GM18873 (cell line): ENCODE measurements at regions not wholly inside any gene's neighbourhood (a gene's known extent, or its start where the extent isn't known, plus 50 kb on each side); places are given as distances from the start of the nearest gene placed in this dataset.

ENCODE experiments used
- ATAC-seq: cut with Tn5 transposase; IDR thresholded peaks from one replicate; pipeline ENCODE4 v1.9.1; 2021; ENCODE audit warnings: mild to moderate bottlenecking, moderate library complexity, moderate number of reproducible peaks; ENCODE audit not compliant: unreplicated experiment, low FRiP score

DNA sequence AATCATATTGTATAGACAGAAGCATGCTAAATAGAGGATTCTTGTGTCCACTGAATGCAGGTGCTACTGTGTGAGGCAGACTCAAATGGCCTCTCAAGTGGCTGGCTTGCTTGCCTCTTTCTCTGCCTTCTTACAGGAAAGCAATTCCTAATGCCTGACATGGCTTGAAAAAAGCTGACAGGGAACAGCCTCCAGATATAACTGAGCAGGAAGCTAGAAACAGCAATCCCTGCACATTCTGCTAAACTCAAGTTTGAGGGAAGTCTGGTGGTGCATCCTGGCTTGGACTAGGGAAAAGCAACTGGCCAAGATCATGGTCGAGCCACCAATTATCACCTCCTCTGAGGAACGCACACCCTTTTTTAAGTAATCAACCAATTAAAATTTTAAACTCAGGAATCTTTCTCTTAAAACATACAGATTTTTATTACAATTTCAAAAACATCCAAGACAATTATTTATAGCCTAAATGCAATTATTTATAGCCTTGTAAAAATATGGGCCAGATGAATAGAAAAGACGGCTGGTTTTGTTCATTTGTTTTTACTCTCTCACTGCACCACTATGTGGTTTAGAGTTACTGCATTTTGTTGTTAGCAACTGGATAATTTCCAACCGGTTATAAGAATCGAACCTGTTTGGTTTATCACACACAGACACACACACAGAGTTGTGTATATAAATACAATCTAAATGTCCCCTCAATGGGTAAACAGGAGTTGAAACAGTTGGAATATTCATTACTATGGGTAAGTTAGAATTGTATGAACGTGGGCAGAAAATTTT lies 290.9 kb upstream of the ANKRD55 start:
- ATAC-seq: no peak

DNA sequence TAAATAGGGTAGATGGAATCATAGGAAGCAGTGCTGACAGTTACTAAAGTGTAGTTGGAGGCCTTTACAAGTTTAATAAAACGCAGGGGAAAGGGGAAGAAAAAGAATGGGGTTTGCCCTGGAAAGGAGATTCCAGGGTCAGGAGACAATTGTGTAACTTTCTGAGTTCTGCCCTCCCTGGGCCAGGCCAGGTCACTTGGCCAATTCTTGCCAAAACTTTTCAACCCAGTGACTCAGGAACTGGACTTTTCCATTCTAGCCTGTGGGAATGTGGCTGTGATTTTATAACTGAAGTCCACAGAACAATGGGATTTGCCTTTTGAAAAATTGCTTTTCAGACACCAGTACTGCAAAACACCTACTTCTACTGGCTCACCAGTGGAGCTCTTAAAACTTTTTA lies 289.8 kb upstream of the ANKRD55 start:
- no peak for ATAC-seq

DNA sequence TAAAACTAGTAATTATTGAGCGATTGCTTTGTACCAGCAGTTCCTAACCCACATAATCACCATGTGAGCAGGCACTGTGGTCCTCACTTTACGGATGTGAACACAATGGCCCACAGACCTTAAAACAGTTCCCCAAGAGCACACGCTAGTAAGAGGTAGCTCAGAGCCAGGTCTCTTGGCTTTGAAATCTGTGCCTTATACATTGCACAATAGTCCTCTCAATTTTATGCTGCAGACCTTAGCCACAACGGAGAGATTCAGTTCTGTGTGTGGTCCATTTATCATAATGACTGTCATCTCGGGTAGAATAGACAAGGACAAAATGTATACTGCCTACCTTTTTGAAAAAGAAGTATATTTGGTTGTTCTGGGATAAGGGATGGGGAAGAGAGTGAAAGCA lies 289.0 kb upstream of the ANKRD55 start:
- ATAC-seq: no peak

DNA sequence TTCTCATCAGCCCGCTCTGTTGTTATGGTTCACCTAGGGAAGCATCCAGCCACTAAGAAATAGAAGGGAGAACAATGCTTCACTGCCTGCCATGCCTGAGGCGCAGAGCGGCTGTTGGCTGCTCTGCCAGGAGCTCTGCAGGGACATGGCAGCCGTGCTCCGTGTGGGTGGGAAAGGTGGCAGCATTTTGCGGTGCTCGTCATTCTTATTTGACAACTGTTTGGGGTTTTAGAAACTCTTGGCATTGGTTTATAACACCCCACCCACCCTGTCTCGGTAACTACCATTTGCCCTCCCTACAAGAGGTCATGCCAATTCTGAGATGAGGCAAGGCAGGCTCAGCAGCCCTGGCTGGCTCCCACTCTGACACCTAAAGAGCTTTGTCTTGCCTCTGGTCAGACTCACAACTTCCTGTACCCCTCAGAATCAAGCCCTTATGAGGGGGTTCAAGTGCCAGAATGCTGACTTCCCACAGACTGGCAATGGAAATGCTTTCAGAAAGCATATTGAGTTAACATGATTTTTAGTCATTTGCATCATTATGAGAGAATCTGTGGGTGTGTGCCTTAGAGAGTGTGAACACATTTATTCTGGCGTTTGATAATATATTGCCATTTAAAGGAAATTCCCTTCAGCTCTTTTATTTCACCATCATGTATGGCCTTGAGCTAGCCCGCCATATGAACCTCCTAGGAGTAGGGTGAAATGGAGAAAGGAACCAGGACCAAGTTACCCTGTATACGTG lies 288.0 kb upstream of the ANKRD55 start:
- no peak for ATAC-seq

DNA sequence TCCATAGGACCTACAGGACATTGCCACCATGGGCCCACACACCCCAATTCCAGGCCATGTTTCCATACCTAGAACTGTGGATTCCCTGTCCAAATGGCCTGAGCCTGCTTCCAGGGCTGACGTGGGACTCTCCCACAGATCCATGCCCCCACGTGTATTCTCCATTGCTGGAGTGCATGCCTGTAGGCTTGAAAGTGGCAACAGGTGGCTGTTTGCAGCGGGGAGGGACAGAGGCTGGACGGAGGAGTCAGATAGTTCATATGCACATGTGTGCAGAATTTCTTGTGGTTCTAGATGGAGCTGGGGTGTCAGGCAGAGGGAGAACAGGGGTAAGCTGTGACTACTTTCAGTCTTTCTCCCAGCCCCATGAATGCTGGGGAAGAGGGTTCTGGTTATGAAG lies 285.7 kb upstream of the ANKRD55 start:
- ATAC-seq: no peak

DNA sequence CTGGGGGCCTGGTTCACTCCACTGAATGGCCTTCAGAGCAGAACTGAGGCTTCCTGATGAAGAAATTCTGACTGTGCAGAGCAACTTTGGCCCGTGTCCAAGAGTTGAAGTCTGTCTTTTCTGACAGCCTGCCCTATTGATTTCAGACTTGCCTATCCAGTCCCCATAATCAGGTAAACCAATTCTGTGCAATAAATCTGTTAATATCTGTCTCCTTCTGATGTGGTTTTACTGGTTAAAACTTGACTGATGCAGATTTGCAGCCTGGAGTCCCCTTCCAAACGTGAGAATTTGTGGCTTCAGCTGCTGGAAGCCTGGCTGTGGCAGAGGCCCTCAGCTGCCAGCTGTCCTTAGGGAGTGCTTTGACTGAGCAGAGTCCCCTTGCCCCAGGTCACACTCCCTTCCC lies 283.9 kb upstream of the ANKRD55 start:
- no peak for ATAC-seq

DNA sequence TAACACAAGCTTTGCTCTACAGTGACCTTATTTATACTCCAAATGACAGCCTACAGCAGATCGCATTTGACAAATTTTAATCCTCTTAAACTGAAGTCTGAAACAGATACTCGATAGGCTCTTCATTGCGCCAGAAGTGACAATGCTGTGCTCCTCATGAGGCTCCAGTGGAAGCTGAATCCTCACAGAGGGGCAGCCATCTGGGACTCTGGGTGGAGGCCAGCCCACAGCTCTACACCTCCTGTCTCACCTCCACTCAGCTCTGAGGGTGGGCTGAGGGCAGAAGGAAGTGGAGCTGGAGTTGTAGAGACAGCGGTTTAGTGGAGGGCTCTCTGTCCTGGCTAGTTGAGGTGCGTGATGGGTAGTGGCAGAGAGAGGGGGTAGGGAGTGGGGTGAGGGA lies 283.3 kb upstream of the ANKRD55 start:
- ATAC-seq: no peak

DNA sequence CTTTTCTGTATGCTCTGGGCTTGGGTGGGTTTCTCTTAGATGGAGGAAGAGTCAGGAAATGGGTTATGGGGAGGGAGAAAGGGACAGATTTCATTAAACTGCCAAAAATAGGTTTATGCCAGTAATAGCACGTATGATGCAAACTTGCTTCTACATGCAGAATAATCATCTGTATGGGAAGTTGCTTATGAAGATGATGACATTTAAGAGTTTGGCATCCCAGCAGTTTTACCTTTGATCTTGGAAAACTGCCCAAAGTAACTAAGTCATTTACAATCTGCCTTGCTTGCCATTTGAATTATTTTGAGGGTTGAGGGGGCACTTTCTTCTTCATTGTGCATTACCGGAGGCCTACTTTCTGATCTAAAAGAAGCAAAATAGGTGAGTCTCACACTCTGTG lies 282.9 kb upstream of the ANKRD55 start:
- no peak for ATAC-seq

DNA sequence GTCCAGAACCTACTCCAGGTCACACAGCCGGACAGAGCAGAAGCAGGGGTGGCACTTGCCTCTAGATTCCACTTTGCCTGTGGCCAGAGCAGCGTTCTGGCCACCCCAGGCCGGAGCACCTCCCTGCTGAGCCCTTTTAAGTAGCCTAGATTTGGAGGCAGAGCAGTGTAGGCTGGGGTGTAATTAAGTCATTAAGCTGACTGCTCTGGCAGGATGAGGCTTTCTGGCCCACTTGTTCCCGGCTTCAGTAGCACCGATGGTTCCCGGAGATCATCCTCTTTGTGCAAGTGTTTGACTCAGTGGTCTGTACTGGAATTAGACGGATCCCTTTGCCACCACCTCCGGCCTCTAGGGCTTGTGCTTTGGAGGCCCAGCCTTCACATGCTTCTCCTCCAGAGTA lies 281.9 kb upstream of the ANKRD55 start:
- no peak for ATAC-seq

DNA sequence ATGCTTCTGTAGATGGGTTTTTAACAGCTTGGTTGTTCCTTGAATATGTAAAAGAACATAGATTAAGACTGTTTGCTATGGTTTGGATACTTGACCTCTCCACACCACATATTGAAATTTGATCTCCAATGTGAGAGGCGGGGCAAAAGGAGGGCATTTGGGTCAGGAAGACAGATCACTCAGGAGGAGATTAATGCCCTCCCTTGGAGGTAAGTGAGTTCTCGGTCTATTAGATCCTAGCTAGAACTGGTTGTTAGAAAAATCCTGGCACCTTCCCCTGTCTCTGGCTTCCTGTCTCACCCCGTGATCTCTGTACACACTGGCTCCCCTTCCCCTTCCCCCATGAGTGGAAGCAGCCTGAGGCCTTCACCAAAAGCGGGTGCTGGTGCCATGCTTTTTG lies 281.1 kb upstream of the ANKRD55 start:
- ATAC-seq: no peak

DNA sequence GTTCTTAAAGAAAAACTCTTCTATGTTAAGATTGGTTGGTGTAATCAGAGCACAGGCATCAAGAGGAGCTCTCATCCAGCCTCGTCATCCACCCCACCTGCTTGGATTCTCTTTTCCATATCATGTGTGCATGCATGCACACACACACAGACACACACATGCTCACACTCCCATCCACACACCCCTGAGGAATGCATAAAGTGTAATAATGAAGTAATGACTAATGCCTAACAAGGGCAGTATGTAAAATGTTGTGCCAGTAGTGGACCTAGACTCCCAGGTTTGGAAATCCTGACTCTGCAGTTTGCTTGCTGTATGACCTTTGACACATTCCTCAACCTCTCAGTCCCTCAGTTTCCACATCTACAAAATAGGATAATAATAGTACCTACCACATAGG lies 280.0 kb upstream of the ANKRD55 start:
- ATAC-seq: no peak

DNA sequence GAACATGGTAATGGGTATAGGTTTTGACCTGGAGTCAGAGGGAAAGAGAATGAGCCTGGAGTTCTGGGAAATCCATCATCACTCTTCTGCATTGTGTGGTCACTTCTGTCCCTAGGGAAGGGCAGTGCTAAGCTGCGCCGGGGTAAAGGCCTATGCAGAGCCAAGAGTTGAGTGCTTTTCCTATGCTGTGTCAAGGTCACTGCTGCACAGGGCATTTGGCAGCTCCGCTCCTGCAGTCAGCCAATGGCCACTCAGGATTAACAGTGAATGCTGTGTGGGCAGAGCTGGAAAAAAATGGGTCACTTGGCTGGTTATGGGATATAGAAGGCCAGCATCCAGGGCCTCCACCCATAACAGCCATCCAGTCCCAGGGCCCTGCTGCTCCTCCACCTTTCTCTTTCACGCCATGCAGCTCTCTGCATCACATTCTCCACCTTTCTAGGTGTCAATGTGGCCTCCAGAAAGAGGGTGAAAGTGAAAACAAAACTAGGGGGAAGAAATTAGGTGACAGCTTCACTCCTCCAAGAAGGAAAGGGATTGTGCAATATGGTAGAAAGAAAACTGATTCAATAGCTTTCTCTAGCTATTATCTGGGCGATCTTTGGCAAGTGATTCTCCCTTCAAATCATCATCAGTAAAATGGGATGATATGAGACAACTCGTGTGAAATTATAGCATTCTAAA lies 279.3 kb upstream of the ANKRD55 start:
- no peak for ATAC-seq

DNA sequence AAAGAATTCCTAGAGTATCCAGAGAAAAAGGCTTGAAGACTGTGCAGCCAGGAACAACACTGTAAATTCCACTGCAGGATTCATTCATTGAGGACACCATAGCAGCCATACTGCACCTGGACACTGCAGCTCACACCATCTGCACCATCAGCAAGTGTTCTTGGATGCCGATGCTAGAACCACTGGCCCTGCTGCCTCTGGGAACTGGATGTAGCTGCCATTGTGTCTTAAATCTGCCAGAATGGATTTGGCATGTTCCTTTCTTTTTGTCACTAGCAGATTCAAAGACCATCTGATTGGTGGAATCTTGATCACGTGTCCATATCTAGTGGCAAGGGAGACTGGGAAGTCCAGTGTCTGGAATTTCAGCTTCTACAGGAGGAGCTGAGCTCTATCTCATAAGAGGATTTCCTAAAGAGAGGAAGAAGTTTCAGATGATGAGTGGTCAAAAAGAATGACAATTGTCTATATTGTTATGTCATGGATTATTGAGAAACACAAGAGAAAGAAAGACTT lies 278.3 kb upstream of the ANKRD55 start:
- no peak for ATAC-seq

DNA sequence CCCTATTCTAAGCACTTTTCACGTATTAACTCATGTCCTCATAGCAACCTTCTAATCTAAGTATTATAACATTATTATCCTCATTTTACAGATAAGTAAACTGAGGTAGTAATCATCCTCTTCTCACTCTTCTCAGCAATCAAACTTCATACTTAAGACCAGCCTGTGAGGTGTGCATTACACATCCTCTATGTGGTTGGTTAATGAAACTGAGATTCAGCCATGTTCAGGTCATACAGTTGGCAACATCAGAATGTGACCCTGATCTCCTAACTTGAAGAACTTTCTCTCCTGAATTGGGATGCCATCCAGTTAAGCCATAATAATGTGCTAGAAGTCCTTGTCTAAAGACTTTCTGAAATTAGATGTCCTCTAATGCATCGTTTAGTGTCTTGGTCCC lies 275.1 kb upstream of the ANKRD55 start:
- ATAC-seq: no peak

DNA sequence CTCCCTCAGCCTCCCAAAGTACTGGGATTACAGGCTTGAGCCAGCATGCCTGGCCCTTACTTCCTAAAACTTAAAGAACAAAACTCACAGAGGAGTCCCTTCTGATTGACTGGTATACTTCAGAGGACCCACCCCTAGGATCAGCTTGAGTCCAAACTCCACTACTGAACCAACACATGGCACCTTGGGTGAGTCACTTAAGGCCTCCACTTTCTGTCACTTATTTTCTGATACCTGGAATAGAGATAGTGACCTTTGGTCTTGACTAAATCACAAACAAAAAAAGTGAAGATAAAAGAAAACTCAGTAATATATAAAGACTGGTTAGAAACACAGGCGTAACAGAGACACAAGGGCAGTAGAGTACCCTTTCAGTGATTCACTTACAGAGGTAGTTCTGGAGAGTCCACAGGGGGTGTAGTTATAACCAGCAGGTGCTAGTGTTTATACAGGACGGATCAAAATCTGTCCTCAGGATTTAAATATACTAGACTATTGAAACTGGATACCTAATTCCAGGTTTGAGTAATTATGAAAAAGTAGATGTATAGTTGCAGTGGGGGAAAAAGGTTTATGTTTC lies 274.3 kb upstream of the ANKRD55 start:
- ATAC-seq: no peak

DNA sequence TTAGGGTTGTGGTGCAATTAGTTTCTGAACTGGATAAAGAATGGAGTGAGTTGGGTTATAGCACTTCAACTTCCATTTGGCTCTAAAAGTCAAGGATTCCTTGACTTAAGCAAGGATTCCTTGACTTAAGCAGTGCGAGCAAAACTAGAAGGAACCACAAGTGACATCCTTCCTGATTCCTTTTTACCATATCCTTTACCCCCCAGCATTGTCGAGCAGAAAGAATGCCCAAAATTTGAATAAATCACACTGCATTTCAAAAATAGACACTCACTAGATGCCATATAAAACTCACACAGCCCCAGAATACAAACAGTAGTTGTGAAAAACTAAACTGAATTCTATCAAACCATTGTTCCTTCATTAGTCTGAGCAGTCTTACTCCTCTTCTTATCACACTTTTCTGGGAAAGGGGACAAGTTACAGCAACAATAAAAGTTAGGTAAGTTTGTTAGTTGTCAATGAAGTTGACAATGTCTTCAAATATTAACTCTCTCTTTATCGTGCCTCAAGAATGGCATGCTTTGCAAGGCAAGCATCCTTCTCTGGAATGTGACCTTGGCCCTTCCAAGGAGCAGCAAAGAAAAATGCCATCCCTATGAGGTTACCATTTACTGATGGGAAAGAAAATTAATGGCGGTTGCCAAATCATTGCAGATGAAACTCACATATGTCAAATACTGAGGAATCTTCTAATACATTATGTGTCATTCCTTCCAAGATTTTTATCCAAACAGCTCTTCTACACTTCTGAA lies 273.3 kb upstream of the ANKRD55 start:
- ATAC-seq: no peak

DNA sequence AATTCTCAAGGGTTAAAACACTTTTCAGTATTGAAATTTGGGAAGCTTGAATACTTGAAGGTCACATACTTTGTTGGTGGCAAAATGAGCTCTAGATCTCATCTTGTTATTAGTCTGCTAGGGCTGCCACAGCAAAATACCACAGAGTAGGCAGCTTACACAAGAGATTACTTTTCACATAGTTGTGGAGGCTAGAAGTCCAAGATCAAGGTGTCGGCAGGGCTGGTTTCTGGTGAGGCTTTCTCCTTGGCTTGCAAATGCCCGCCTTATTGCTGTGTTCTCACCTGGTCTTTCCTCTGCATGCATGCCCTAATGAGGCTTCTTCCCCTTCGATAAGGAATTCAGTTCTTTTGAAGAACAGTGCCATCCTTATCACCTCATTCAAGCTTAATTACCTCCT lies 270.8 kb upstream of the ANKRD55 start:
- no peak for ATAC-seq

DNA sequence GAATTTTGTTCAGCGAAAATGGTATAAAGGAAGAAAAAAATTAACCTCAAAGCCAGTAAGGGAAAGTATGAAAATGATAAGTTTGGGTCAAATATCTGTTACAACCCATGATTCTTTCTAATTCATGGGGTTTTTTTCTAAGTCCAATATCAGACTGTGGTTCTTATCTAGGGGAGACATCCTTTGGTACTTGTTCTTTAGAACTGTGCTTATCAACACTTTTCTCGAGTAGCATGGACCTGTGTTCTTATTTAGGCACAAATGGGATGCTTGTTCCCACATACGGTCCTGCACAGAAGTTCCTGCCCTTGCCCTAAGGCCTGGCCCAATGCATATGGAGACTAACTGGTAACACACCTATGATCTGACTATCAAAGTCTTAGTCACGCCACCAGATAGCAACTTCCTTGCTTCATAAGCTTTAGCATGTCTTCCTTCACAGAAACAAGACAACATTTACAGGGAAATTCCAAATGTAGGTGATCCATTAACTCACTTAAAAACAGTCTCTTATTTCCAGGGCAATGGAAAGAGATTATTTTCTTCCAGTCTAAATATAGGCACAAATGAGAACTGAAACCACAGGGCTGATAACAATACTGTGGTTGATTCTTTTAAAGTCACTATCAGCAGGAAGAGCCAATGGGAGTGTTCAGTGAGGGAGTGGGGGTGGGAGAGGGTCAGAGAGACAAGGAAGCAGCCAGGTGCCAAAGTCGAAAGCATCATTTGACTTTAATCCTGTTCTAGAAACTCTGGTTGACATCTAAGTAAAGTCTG lies 268.8 kb upstream of the ANKRD55 start:
- ATAC-seq: no peak

DNA sequence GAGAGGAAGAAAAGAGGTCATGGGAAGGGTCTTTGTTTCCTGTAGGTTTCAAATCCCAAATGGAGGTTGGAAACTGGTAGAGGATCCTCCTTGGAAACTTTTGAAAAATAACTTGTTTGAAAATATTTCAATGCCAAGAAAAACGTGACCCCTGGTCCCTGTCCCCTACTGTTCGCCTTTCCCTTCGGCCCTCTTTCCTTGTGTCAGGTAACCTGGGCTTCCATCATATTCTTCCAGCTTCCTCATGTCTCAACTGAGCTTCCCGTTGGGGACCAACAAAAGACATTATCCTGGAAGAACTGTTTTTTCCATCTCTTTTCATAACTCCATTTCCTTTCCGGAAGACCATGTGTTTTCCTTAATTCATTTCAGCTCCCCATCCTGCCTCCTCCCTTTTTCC lies 266.8 kb upstream of the ANKRD55 start:
- ATAC-seq: no peak

DNA sequence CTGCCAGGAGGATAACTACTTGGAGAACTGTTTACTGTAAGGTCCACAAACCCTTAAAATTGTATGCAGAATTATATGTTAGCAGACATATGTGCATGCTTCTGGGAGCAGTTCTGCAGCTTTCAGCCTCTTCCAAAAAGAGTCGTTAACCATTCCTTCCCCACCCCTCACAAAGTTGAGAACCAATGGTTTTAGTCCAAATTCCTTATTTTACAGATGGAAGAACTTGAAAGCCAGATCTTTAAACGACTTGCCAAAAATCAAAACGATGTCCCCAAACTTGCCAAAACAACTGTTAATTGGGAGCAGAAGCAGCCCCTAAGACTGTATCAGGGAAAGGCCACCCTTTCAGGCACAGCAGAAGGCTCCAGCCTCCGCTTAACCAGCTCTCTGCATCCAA lies 266.4 kb upstream of the ANKRD55 start:
- no peak for ATAC-seq
